ENCODE measurements at regions not wholly inside any gene's neighbourhood (a gene's known extent, or its start where the extent isn't known, plus 50 kb on each side); places are given as distances from the start of the nearest gene placed in this dataset.

GRCh38 chr5:63719147-63719546 lies 243.1 kb downstream of the HTR1A start:
- no peak for DNase-seq

DNA sequence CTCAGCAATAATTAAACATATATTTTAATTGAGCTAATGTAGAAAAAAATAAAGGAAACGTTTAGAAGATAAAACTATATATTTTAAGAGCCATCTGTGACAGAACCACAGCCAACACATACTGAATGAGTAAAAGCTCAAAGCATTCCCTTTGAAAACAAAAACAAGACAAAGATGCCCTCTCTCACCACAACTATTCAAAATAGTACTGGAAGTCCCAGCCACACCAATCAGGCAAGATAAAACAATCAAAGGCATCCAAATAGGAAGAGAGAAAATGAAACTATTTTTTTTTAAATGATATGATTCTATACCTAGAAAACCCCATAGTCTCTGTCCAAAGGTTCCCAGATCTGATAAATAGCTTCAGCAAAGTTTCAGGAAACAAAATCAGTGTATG lies 262.0 kb downstream of the HTR1A start:
- DNase-seq, result no peak

DNA sequence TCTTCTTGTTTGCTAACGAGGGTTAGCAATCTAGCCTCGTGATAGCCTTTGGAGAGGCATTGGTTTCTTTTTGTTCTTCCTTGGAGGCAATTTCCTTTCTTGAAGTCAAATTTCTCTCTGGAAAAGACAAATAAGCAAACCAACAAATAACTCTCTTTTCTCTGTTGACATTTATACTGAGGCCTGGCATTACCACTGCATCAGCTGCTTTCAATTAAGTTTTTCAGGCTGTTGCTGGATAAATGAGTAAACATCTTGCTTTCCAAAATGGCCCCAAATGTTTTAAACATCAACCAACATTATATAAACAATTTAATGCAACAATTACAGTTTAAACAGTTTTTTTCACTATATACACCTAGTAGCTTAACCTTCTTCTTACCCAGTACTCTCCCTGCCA lies 264.4 kb downstream of the HTR1A start:
- no peak for DNase-seq

- DNase-seq, result no peak
Observed at GRCh38 chr5:63690546-63690945, 271.7 kb downstream of the HTR1A start.

GRCh38 chr5:63687854-63688516 lies 274.3 kb downstream of the HTR1A start:
- DNase-seq, result no peak

GRCh38 chr5:63686938-63687337 lies 275.3 kb downstream of the HTR1A start:
- DNase-seq, result no peak

DNA sequence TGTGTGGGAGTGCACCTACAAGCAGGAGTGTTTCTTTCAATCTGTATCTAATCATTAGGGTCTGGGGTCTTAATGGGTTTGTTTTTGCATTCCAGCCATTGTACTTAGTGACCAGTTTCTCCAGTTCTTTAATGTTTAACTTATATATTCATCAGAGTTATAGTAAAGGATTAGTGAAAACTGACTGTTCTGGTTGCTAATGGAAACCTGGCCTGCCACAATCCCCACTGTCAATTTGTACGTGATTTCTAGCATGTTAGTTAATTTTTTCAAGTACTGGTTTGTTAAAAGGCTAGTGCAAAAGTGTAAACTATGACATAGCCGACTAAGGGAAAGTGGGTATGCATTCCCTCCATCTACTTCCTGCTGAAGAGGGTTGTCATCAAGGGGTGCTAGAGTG lies 276.1 kb downstream of the HTR1A start:
- no peak for DNase-seq

GRCh38 chr5:63685454-63685853 lies 276.8 kb downstream of the HTR1A start:
- DNase-seq, result no peak

DNA sequence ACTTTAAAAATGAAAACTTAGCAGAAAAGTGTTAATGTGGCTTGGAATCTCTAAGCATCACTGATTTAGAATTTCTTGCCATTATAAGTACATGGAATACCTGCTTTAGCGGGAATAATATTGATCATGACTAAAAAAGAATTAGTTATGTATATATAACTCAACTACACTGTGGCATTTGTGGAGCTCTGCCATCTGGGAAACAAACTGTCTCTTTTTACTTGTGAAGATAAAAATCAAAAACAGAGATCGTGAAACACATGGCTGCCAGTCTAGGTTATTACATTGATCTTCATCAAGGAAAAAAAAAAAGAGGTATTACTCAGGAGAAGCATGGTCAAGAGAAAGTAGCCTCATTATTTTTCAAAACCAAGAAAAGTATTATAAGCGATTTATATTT lies 287.4 kb downstream of the HTR1A start:
- DNase-seq, result no peak

DNA sequence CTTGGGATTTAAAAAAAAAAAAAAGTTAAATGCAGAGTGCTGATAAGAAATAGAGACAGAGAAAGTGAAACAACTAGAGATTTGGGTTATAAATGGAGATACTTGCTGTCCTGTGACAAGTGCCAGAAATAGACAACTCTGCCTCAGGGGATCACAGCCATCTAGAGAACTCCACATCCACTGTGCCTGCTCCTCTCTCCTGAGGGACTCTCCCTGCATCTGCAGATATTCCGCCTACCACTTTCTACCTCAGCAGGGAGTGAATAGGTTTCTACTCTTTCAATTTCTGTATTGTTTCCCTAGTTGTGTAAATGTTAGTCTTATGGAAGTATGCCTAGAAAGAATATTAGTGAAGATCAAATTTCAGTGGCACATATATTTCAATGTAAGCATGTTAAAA lies 307.2 kb downstream of the HTR1A start:
- no peak for DNase-seq

DNA sequence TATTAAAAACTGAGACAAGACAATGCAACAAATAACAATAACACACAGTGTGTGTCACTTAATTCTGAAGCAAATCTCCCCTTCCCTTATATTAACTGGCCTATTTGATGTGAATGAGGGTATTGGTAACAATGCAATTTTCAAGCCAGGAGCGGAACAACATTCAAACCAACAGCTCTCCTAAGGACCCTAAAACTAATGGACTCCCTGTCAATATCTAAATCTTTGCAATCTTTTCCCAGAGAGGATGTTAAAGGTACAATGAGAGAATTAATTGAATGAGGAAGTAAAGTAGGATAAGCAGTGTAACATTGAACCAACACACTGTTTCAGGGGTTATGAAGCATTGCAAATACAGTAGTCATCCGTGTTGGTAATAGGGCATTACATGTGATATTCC lies 311.7 kb downstream of the HTR1A start:
- DNase-seq, result no peak

GRCh38 chr5:63648376-63648775 lies 313.9 kb downstream of the HTR1A start:
- no peak for DNase-seq

GRCh38 chr5:63629951-63630630 lies 332.2 kb downstream of the HTR1A start:
- no peak for DNase-seq

GRCh38 chr5:63613442-63613841 lies 348.8 kb downstream of the HTR1A start:
- DNase-seq, result no peak

GRCh38 chr5:63603996-63604395 lies 358.2 kb downstream of the HTR1A start:
- no peak for DNase-seq

GRCh38 chr5:63602971-63603370 lies 359.3 kb downstream of the HTR1A start:
- no peak for DNase-seq

DNA sequence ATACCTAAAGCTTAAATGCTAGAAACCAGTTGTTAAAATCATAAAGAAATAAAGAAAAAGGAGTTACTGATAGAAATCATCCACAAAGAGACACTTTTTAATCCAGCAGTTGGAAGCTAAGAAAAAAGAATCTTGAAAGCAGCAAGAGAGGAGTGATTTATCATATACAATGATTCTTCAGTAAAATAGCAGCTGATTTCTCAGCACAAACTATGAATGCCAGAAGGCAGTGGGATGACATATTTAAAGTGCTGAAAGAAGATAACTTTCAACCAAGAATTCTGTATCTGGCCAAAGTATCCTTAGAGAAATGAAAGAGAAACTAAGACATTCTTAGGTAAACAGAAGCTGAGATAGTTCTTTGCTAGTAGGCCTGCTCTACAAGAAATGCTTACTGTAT lies 366.0 kb downstream of the HTR1A start:
- no peak for DNase-seq

GRCh38 chr5:63573380-63573779 lies 388.9 kb downstream of the HTR1A start:
- no peak for DNase-seq

DNA sequence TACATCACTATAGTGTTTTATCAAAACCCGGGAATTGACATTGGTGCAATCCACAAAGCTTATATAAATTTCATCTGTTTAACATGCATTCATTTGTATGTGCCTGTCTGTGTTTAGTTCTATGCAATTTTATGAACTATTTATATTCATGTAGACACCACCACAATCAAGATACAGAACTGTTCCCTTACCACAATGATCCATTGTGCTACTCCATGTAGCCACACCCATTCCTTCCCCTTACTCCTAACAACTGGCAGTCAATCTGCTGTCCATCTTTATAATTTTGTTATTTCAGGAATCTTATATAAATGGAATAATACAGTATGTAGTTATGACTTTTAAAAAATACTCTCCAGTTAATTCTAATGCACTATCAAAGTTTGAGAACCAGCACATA lies 389.5 kb downstream of the HTR1A start:
- no peak for DNase-seq

GRCh38 chr5:63570752-63571151 lies 391.5 kb downstream of the HTR1A start:
- no peak for DNase-seq

DNA sequence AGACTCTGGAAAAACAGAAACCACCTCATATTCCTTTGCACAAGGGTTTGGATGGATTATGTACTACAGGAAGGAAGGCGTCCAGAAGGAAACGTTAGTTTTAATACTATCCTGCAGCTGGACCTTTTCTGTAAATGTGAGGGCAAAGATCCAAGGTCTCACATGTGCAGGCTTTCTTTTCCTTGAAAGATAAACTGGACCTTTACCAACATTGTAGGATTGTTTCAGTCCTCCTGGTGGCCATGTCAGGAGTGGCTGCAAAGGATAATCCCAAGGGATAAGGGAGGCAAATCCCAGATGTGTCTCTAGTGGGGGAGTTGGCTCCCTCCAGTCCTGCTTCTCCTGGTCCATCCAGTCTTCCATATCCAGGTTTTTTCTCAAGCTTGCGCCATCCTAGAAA lies 397.5 kb downstream of the HTR1A start:
- no peak for DNase-seq

GRCh38 chr5:63563008-63563917 lies 399.0 kb downstream of the HTR1A start:
- DNase-seq, result no peak

DNA sequence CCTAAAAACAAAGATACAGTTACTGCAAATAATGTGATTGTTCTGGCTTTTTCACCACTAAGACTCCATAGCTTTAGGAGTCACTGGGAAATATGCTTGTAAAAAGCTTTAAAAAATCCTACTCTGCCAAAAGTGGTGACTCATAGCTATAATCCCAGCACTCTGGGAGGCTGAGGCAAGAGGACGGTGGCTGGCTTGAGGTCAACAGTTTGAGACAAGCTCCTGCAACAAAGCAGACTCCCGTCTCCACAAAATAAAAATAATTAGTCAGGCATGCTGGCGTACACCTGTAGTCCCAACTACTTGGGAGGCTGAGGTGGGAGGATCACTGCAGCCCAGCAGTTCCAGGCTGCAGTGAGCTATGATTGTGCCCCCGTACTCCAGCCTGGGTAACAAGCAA lies 406.4 kb downstream of the HTR1A start:
- no peak for DNase-seq

DNA sequence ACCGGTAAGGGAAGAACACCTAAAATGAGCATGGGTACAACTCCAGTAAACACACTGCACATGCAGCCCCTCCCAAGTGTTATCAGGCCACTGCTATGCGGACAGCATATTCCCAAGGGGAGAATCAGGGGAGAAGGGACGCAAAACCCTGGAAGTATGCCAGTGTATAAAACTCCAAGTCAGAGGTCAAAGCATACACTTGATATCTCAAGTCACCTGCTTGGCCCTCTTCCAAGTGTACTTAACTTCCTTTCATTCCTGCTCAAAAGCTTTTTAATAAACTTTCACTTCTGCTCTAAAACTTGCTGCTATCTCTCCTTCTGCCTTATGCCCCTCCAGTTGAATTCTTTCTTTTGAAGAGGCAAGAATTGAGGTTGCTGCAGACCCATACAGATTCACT lies 408.1 kb downstream of the HTR1A start:
- DNase-seq, result no peak
